ENCODE measurements at regions not wholly inside any gene's neighbourhood (a gene's known extent, or its start where the extent isn't known, plus 50 kb on each side); places are given as distances from the start of the nearest gene placed in this dataset.

DNA sequence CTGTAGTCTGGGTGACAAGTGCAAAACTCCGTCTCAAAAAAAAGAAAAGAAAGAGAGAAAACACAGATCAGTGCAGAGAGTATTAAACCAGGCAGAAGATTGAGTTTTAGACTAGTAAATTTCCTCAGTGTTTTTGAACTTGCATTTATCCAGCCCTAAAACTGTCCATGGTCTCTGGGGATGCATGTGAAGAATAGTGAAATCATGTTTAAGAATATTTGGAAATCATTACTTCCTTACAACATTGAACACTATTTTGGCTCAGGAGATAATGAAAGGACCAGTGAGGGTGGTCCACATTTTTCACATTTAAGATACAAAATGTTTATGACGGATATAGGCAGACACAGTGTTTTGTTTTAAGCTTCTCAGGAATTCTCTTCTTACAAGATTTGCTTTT is 195.8 kb upstream of the RASGEF1B start:
- DNase-seq (ENCODE audit: low read depth) = no peak

DNA sequence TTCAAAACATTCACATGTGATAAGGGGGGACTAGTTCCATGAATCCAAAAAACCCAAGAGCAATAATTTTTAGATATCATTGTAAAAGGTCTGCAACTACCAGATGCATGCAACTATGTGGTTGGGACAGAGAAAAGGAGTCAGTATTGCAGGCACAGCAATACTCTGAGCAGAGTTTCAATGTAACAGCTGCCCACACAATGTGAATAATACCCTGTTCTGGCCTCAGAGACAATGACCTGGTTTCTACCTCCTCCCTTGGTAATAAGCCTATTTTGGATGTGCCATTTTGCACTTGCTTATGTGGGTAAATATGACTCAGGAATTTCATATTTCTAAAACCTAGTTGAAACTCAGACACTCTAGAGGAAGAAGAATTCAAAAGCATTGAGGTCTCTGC is 194.8 kb upstream of the RASGEF1B start:
- no peak for DNase-seq (ENCODE audit: low read depth)

DNA sequence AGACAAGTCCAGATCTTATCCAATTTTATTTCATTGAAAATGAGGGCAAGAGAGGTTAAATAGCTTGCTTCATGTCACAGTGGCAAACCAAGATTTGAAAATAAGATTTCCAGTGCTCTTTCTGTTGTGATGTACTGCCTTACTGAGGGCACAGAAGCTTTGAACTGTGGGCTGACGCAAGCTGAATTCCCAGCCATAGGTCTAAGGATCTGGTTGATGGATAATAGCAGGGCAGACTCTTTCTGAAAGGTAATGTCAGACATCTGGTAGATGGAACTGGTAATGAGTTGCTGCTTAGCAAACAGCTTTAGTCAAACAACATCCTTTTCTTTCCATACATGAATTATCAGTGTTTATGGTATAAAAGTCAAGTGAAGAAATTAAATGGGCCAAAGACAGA is 193.9 kb upstream of the RASGEF1B start:
- DNase-seq (ENCODE audit: low read depth) = no peak

DNA sequence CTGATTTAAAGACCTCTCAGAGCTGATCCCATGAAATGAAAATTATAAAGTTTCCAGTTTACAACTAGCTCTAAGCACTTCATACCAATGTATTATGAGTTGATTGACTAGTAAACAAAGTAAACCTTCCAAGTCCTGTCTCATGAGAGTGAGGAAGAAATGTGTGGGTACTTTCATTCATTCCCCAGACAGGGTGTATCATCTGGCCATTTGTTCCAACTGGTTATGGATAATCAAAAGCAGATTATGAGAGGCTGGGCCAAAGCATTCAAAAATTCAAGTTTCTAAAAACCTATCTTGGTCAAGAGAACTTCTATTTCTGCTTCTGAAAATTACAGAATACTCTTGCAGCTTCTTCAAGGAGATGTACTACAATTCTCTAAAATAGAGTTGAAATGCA is 193.3 kb upstream of the RASGEF1B start:
- DNase-seq (ENCODE audit: low read depth) = no peak

DNA sequence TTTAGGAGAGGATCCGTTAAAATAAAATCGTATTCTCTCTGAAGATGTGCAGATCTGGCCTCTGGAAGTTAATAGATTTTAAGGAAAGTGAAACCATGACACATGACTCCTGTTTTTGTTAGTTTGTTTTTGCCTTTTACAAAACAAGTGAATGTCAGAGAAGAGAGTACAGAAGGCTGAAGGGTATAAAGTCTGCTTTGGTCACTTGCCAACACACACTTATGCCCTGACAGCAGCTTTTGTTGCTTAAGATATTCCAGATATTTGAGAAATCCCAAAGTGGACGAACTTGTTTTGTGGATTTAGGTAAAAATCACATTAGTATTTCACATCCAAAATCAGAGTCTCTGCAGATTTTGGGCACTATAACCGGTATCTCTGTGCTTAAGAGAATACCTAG is 192.4 kb upstream of the RASGEF1B start:
- no peak for DNase-seq (ENCODE audit: low read depth)

DNA sequence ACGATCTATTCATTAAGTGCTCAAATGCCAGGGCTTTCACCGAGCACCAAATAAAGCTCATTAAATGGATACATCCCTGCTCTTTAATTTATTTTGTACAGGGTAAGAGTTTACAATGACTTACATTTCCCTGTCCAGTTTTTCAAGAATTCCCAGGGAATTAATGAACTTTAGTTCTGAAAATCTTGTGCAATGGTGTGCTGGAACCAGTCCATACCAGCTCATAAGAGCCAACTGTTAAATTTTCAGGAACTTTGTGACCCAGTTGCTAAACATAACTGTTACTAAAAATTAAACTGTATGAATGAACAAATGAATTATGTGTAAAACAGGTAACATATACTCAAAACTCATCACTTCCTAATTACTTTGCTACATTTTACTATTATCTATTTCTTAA is 191.7 kb upstream of the RASGEF1B start:
- peak; percentile 34 for DNase-seq (ENCODE audit: low read depth)

DNA sequence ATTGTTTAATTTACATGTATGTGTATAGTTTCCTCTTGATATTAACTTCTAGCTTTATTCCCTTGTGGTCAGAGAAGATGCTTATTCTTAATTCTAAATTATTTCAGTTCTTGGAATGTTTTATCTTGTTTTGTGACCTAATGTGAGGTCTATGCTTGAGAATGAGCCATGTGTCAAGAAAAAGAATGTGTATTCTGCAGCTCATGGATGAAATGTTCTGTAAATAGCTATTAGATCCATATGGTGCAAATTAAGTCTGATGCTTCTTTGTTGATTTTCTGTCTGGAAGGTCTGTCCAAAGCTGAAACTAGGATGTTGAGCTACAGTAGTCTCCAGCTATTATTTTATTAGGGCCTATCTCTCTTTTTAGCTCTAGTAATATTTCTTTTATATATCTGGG is 187.3 kb upstream of the RASGEF1B start:
- no peak for DNase-seq (ENCODE audit: low read depth)

DNA sequence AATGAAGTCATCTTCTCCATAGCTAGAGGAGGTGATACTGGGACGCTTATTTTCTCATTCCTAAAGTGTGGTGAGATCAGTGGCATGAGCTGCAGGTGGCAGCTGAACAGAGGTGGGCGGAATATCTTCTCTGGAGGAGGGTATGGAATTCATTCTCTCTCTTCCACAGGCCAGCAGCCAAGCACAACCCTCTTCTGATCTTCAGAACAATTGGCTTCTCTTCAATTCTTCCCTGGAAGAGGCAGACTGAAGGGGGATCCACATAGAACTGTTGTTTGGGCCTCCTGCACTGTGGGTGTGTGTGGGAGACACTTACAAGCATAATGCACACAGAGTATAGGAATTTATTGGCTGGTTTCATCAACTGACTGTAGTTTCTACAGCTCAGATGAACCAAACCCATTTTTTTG is 180.4 kb upstream of the RASGEF1B start:
- DNase-seq (ENCODE audit: low read depth) = no peak

DNA sequence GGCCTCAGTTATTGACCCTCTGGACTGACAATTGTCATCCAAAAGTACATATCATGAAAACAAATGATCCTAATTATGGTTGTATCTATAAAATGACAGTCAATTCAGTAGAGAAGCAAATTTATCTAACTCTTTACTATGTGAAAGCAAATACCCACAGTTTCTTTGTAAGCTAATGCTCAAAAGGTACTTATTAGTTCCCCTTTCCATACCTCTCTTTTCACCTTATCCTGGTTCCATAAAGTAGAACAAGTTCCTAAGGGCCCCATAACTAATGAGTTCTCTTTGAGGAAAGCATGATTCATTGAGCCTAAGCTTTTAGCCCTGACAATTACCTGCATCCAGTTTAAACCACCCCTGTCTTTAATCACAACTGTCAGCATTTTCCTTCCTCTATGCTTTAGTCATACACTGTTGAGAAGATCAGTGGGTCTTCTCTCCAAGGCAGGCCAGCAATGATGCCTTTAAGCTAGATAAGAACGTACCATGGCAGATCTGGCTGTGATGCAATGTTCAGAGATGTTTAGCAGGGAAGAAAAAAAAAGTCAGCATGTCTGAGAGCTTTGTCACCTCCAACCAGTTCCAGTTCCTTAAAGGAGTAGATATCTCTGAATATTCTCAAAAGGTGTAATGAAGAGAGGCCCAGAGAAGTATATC is 179.7 kb upstream of the RASGEF1B start:
- no peak for DNase-seq (ENCODE audit: low read depth)

DNA sequence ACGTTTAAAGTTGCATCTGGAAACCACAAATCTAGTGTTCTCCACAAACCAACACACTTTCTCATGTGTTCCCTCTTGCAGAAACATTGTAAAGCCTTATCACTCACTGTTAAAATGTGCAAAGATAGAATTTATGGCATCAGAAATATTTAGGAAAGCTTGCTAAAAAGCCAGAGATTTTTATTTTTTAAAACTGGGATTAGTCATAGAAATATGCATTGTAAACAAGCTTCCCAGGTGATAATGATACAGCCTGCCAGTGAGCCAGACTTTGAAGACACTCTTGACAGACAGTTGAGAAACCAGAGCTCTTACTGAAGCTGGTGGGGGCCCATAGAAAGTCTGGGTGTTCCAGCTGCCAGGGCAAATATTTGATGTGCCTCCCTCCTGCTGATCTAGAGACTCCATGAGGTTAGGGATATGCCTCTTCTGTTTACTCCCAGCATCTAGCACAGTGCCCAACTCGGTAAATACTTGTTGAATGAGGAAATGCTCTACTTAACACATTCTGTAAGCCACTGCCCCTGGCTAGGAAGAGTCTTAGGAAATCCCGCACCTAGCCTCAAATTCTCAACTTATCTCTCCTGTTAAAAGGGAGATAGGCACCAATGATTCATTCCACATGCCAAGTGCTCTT is 179.0 kb upstream of the RASGEF1B start:
- DNase-seq (ENCODE audit: low read depth) = no peak

DNA sequence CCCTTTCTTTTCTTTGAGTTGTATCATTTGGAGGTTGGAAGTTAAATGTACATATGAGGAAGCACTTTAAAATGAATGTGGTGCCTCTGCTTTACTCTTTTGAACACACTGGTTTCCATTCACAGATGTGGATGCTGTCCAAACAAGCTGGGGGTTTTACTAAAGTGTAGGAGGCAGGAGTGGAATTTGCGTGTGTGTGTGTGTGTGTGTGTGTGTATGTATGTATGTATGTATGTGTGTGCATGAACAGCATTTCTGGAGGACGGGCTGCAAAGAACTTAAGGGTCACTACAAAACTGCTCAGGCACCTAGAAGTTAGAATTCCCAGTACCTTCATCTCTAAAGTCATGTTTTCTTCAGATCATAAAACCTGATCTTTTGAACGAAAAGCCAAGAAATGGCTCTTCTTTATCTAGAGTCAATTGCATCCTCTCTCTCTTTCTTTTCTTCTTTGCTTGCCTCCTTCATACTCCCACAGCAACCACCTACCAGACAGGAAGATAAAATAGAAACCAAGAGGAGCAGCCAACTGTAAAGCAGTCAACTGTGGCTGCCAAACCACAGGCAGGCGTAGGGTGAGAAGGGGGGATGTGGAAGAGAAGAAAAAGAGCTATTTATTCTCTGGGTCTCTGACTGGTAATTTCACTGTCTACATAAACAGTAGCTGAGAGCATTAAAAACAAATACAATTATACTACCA is 177.0 kb upstream of the RASGEF1B start:
- no peak for DNase-seq (ENCODE audit: low read depth)

DNA sequence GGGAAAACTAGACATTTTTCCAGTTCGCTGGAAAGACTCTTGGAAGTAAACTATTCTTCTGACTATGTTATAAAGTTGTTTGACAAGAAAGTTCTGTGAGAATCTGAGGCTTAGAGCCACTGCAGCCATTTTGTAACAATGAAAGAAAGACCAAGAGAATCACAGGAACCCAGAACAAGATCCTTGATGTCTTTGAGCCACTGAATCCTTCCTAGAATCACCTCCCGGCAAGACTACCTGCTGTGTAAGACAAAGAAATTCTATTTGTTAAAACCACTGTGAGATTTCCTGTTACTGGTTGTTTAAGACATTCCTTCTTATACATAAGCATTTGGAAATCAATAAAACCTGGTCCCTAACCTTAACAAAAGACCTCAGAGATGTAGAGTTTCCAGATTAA is 175.7 kb upstream of the RASGEF1B start:
- no peak for DNase-seq (ENCODE audit: low read depth)

DNA sequence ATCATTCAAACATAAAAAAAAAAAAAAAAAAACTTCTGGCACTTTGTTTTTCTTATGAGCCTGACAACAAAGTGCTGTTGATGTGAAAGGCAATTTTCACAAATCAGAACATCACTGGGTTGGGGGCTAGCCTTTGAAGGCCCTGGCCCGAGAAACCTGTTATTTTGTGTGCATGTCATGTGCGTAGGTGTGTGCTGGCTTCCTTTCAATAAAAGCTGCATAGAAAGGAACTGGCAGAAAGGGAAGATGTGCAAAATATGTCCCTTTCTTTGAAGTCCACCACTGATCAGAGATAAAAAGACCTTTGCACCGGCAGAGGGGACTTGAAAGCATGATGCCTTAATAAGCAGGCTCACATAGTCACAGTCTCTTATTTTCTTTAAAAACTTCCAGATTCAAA is 170.8 kb upstream of the RASGEF1B start:
- no peak for DNase-seq (ENCODE audit: low read depth)

DNA sequence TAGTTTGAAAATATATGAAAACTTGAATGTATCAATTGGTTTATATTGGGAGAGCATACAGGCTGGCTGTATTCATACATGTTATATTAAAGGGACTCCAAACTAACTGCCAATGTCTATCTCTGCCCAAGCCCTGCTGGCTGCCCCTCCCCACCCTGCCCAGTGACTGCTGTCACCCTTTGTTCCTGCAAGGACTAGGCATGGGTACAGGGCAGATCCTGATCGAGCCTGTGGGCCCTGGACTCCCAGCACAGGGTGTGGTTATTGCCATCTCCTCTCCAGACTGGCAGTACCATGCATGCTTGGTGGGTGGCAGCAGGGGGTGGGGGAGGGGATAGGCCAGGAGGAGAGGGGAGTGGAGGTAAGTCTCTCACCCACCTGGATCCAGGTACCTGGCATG is 167.5 kb upstream of the RASGEF1B start:
- no peak for DNase-seq (ENCODE audit: low read depth)

DNA sequence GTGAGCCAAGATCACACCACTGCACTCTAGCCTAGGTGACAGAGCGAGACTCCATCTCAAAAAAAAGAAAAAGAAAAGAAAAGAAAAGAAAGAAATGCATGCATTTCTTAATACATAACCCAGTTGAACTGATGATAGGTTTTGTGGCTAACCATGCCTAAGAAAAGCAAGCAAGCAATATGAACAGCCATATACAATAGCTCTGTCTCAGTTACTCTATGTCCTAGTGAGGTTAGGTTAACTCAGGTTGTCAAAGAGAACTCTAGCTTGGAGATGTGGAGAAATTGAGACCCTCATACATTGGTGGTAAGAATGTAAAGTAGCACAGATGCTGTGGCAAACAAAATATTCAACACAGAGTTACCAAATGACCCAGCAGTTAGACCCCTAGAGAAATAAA is 167.0 kb upstream of the RASGEF1B start:
- DNase-seq (ENCODE audit: low read depth) = no peak

DNA sequence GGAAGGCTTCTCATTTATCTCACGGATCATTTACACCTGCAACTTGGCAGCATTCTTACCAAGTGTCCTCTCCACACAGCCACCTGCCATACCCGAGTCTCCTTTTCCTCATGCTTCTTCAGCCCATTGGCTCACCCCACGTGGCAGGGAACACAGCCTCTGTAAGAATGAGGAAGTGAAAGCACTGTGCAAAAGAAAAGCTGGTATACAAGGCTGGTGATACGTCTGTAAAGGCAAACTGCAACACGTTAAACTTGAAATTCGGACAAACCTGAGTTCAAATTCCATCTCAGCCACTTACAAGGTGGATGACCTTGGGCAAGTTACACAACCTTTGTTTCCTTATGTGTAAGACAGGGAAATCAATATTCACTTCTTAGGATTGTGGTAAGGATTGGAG is 164.0 kb upstream of the RASGEF1B start:
- no peak for DNase-seq (ENCODE audit: low read depth)

DNA sequence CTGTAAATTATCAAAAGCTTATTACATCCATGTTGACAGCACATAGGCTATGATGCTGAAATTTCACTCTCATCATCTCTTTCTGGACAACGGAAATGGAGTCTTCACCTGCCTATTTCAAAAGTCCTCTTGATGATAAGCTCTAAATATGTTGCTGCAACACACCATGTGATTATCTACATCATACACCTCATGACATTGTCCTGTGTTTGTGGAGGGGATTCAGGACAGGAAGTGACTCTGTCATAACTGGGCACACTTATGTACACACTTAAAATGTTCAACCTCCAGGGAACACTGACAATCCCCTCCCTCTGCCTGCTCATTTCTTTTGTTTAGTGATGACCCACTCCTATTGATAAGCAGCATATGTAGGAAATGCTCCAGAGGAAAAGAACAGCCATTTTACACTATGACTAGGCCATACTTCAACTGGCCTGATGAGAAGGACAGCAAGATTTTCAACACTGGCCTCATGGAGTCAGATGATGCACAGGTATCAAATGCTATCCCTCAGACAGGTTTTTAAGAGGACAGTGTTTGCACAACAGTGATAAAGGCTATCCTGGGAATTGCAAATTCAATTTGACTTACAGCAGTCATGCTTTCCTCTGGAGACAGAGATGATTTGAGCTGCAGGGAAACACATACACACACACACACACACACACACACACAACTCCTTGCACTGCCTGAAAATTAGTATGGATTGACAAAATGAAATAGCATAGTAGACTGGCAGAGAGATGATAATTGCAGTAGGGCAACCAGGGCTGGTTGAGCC is 163.3 kb upstream of the RASGEF1B start:
- no peak for DNase-seq (ENCODE audit: low read depth)

DNA sequence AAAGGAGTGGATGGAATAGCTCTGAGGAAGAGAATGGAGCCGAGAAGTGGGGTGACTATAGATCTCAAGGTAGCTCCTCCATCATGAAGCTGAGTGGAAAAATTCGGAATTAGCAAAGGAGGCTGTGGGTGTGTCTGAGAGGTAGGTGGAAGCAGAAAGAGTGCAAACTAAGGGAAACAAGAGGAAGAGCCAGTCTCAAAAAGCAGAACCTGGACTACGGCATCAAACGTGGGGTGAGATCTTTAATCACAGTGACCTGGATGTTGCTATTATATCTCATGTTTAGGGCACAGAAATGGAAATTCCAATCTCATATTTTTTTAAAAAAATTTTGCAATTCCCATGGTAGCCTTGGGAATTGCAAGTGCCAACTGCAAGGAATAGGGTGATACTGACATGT is 162.5 kb upstream of the RASGEF1B start:
- DNase-seq (ENCODE audit: low read depth) = no peak

DNA sequence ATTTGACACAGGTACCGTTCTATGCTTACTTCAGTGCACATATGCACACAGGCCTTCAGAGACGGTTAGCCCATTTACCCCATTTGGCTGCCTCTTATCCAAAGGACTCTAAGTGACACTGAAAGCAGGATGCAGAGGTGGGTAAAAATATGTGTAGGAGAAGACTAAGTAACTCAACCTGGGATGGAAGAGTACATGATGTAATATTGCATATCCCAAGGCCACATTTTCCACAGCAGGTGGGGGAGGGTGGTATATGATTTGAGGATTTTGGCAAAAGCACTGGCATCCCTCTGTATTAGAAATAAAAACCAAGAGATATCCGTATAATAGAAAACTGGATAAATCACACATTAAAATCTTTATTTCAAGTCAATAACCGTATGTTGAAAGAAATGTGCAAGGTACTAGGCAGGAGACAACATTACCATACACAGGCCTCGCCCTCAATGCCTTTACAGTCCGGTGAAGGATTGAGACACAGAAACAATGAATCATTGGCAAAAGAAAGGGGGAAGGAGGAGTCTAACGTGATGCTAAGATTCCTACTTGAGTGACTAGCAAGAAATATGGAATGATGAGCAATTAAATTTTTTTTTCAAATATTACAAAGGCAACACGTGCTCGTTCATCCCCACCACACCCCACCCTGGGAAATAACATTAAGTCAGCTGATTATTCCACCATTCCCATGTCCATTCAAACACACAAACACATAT is 161.0 kb upstream of the RASGEF1B start:
- peak; percentile 52 for DNase-seq (ENCODE audit: low read depth)

DNA sequence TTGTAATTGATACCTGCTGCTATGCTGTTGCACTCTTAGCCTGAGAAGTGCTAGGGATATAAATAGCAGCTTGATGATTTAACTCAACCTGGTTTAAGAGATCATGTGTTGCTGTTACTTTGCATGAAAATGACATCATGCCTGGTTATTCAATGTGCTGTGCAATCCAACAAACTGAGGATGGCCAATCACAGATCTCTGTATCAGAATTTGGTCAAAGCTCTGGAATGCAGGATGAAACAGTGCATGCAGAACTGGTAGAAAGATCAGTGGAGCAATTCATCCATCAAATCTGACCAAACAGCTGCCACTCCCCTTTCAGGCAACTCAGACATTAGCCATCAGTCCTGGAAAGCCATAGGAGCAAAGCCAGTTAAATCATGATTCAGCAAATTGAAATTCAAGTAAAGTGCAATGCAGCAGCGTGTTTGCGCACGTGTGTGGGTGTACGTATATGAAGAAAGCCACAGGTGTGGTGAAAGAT is 160.3 kb upstream of the RASGEF1B start:
- peak; percentile 90 for DNase-seq (ENCODE audit: low read depth)

DNA sequence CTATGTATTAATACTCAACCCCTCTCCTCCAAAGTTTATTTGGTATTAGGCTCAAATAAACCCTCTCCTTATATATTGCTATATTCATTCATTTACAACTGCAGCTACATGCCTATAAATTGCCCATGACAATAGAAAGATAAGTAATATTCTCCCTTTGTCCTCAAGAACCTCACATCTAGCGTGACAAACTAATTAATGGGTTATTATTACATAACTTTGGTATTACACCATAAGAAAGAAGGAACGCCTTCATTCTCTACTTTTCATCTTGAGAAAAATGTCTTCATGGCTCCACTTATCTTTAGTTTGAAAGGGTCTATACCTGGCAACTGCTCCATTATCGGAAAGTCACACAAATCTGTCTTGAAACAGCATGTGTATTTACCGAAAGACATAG is 157.7 kb upstream of the RASGEF1B start:
- no peak for DNase-seq (ENCODE audit: low read depth)

DNA sequence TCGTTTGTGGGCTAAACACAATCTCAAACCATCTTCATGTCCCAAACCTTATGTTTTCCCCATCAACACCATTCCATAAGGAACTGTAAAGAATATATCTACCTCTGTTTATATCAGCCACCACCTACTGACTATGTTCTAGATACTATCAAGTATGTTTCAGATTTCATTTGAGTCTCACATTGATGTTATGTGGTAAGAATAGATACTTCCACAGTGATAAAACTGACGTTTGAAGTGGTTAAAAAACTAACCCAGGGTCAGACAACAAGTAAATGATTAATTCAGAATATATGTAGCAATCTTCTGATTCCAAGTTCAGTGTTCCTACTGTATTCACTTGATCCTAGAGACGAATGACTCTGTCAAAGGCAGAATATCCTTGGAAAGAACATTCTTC is 156.8 kb upstream of the RASGEF1B start:
- DNase-seq (ENCODE audit: low read depth) = no peak

Measured in fibroblast of gingiva (primary cell).